Breast epithelium (tissue), 4 donors: ENCODE measurements at regions not wholly inside any gene's neighbourhood (a gene's known extent, or its start where the extent isn't known, plus 50 kb on each side); places are given as distances from the start of the nearest gene placed in this dataset.

Experiments
- DNase-seq, 2 donors: peaks; one replicate each; pipeline ENCODE4 v3.0.0-alpha.2; 2019; ENCODE audit warnings: low spot score in 2 of 2
- H3K27ac ChIP-seq, 2 donors: fragments of 200-600 bp; sonication (generic) in 1 of 2; one replicate each; pipeline ENCODE4 v1.5.1; 2016 to 2019; ENCODE audit warnings: mild to moderate bottlenecking in 1 of 2
- H3K27me3 ChIP-seq, 2 donors: fragments of 200-600 bp; sonication (generic) in 1 of 2; one replicate each; pipeline versions ENCODE4 v1.5.1 to v1.6.0; 2017 to 2019; ENCODE audit warnings: control low read depth in 1 of 2, mild to moderate bottlenecking in 1 of 2
- H3K36me3 ChIP-seq: fragments of 200-600 bp; one replicate; pipeline ENCODE4 v1.5.1; 2019
- H3K4me1 ChIP-seq, 2 donors: fragments of 200-600 bp; sonication (generic); one replicate each; pipeline ENCODE4 v1.5.1; 2016 to 2019; ENCODE audit warnings: control low read depth in 1 of 2
- H3K4me3 ChIP-seq, 3 donors: fragments of 200-600 bp; sonication (generic); 1 replicate in 2 of 3; 2 replicates in 1 of 3; pipeline ENCODE4 v1.5.1; 2016 to 2019; ENCODE audit warnings: mild to moderate bottlenecking in 3 of 3, moderate library complexity in 2 of 3
- H3K9me3 ChIP-seq, 2 donors: fragments of 200-600 bp; sonication (generic) in 1 of 2; one replicate each; pipeline ENCODE4 v1.5.1; 2016 to 2019; ENCODE audit warnings: control low read depth in 1 of 2
- POLR2A ChIP-seq: fragments of 450-650 bp; IDR thresholded peaks from one replicate; pipeline ENCODE4 v1.6.1; 2016; ENCODE audit warnings: antibody characterized with exemption, mild to moderate bottlenecking, moderate library complexity
- POLR2AphosphoS5 ChIP-seq, 3 donors: sonication (generic); formaldehyde crosslinking; IDR thresholded peaks; one replicate each; pipeline ENCODE4 v1.6.1; 2017; ENCODE audit warnings: antibody characterized with exemption in 3 of 3
- intact Hi-C: fragments of 100-400 bp; cut with DNase I; formaldehyde crosslinking; loops from one replicate; pipeline ENCODE4 v1.15.1; 2023; ENCODE audit warnings: low total_unique reads
- TF ChIP-seq, protein P1 (sequence below), 3 donors: fragments of 450-650 bp; IDR thresholded peaks; one replicate each; pipeline ENCODE4 v1.5.1; 2016 to 2017; ENCODE audit warnings: antibody characterized with exemption in 3 of 3, mild to moderate bottlenecking in 3 of 3, moderate library complexity in 3 of 3

DNA sequence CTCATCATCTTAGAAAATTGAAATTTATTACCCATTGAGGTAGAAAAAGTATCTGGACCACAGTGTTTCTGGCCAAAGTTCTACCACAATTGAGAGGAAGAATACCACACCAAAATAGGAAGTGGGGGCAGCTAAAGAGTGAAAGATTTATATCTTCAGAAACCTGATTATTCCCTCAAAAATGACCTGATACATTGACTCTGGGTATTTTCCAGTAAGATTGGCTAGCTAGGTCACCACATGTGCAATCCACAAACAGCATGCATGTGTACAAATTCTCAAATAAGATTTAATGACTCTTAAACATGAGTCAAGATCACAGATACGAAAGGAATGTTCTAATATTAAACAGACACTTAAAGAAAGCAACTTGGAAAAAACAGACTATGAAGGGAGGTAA, 1516.2 kb upstream of the PCDH20 start:
- intact Hi-C loops = no loop called here

DNA sequence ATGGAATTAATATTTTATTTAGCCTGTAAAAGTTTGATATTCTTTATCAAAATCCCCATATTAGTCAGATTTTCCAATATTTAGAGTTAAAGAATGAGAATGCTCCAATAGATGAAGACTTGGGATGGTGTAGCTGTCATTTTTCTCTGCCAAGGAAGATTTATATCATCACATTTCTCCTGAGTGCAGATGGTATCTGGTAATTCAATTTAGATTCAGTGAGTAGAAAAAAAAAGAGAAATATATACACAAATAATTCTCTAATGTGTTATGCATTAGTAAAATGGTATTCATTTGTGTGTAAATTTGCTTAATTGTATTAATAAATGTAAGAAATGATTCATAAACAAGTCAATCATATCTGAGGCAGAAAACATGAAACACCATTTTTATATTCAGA, 1508.7 kb upstream of the PCDH20 start:
- intact Hi-C loops = no loop called here

More for the DNA sequence above, 1516.2 kb upstream of the PCDH20 start:
- Histone ChIP-seq H3K27me3 (no peaks in the 10 kb centered on the region), H3K4me1 (no peaks in the 10 kb centered on the region), H3K4me3 (no peak overlapping the region), H3K9me3 (no peaks in the 10 kb centered on the region), H3K36me3 (no peaks in the 10 kb centered on the region), H3K27ac (no peak overlapping the region)
- no peak for DNase-seq
- TF ChIP-seq POLR2A = no peak
- TF ChIP-seq, protein P1, sequence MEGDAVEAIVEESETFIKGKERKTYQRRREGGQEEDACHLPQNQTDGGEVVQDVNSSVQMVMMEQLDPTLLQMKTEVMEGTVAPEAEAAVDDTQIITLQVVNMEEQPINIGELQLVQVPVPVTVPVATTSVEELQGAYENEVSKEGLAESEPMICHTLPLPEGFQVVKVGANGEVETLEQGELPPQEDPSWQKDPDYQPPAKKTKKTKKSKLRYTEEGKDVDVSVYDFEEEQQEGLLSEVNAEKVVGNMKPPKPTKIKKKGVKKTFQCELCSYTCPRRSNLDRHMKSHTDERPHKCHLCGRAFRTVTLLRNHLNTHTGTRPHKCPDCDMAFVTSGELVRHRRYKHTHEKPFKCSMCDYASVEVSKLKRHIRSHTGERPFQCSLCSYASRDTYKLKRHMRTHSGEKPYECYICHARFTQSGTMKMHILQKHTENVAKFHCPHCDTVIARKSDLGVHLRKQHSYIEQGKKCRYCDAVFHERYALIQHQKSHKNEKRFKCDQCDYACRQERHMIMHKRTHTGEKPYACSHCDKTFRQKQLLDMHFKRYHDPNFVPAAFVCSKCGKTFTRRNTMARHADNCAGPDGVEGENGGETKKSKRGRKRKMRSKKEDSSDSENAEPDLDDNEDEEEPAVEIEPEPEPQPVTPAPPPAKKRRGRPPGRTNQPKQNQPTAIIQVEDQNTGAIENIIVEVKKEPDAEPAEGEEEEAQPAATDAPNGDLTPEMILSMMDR (IDR thresholded peaks at IDR 0.05) = no peak
- no peak for TF ChIP-seq POLR2AphosphoS5 (IDR thresholded peaks at IDR 0.05)

DNA sequence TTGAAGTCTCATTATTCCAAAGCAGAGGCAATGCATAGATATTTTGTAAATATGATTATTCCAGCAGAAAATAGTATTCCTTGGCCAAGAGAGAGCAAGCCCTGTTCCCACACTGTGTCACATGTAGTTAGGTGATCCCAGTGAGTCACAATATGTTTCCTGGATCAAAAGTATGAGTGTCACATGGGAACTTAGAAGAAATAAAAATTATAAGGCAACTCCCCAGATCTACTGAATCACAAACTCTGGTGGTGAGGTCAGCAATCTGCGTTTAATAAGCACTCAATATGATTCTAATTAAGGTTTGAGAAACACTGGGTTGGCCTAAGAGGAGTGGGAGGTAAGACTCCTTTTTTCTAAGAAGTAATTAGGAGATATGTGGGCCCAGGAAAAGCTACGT, 1504.5 kb upstream of the PCDH20 start:
- no peaks in the 10 kb centered on the region for H3K9me3 ChIP-seq
- no peak overlapping the region for H3K4me3 ChIP-seq
- intact Hi-C loops = no loop called here
- H3K27me3 ChIP-seq = no peaks in the 10 kb centered on the region
- no peak for DNase-seq
- no peak overlapping the region for H3K27ac ChIP-seq
- TF ChIP-seq POLR2A (no peak), POLR2AphosphoS5 (IDR thresholded peaks at IDR 0.05) (no peak)
- TF ChIP-seq, protein P1 (IDR thresholded peaks at IDR 0.05) = no peak
- H3K4me1 ChIP-seq = no peaks in the 10 kb centered on the region
- H3K36me3 ChIP-seq = no peaks in the 10 kb centered on the region

More for the DNA sequence above, 1508.7 kb upstream of the PCDH20 start:
- Histone ChIP-seq H3K27ac (no peak overlapping the region), H3K9me3 (no peaks in the 10 kb centered on the region), H3K4me1 (no peaks in the 10 kb centered on the region), H3K27me3 (no peaks in the 10 kb centered on the region), H3K36me3 (no peaks in the 10 kb centered on the region), H3K4me3 (no peak overlapping the region)
- TF ChIP-seq POLR2AphosphoS5 (IDR thresholded peaks at IDR 0.05) (no peak), POLR2A (no peak)
- TF ChIP-seq, protein P1 (IDR thresholded peaks at IDR 0.05) = no peak
- no peak for DNase-seq

DNA sequence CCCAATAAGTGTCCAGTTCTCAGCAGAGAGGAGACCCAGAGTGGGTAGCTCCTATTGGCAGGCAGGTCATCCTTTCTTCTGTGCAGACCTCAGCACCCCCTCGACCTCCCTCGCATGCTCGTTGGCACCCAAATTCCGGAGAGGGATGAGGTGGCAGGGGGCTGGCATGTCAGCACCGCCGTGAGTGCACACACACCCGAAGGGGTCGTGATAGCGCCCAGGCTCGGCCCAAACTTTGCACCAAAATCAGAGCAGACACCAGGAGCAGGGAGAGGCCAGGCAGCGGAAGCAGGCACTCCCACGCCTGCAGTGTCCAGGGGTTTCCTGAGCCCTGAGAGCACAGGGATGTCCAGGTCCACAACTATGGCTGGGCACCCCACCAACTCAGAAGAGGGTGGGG, 1503.8 kb upstream of the PCDH20 start:
- intact Hi-C loops = no loop called here
- H3K4me3 ChIP-seq = no peak overlapping the region
- DNase-seq = no peak
- H3K4me1 ChIP-seq = no peaks in the 10 kb centered on the region
- no peaks in the 10 kb centered on the region for H3K27me3 ChIP-seq
- H3K27ac ChIP-seq = peak overlapping the region in 1 of 2 donors; percentile 52
- no peaks in the 10 kb centered on the region for H3K36me3 ChIP-seq
- TF ChIP-seq, protein P1 (IDR thresholded peaks at IDR 0.05) = no peak
- TF ChIP-seq POLR2A (no peak), POLR2AphosphoS5 (IDR thresholded peaks at IDR 0.05) (no peak)
- no peaks in the 10 kb centered on the region for H3K9me3 ChIP-seq

- H3K9me3 ChIP-seq = no peaks in the 10 kb centered on the region
- no peak overlapping the region for H3K4me3 ChIP-seq
- H3K27me3 ChIP-seq = no peaks in the 10 kb centered on the region
- H3K27ac ChIP-seq = no peak overlapping the region
- no peaks in the 10 kb centered on the region for H3K4me1 ChIP-seq
- intact Hi-C loops = no loop called here
- H3K36me3 ChIP-seq = no peaks in the 10 kb centered on the region
- no peak for DNase-seq
- TF ChIP-seq POLR2A (no peak), POLR2AphosphoS5 (IDR thresholded peaks at IDR 0.05) (no peak)
- TF ChIP-seq, protein P1 (IDR thresholded peaks at IDR 0.05) = no peak
Measured at GRCh38 chr13:62910541-62911060, 1495.0 kb upstream of the PCDH20 start.
